Hematopoietic multipotent progenitor cell treated with erythropoietin and hydrocortisone succinate and interleukin-3 and kit ligand, for 17 days (in vitro differentiated cells): ENCODE measurements at regions not wholly inside any gene's neighbourhood (a gene's known extent, or its start where the extent isn't known, plus 50 kb on each side); places are given as distances from the start of the nearest gene placed in this dataset.

Source experiments
- DNase-seq: peaks from one replicate; pipeline ENCODE4 v3.0.0-alpha.2; 2015; ENCODE audit warnings: low spot score

DNA sequence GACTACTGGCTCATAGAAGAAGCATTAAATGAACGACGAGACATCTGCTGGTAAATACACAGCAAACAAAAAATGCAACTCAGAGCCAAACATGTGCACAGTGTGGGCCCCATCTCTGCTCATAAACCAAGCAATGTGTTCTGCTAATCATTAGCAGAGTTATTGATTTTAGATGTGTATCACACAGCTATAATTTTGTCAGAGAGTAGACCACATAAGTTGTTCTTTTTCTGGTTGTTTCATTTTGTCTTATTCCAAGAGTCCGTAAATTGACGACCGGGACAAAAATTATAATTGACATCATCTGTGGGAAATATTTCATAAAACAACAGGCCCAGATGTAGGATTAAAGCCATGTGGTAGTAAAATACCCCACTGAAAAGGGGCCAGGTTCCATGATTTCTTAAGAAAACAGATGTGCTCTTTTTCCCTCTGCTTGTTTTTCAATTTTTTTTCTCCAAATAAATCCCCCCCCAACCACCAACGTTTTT is 423.6 kb downstream of the HAO1 start:
- DNase-seq: no peak

DNA sequence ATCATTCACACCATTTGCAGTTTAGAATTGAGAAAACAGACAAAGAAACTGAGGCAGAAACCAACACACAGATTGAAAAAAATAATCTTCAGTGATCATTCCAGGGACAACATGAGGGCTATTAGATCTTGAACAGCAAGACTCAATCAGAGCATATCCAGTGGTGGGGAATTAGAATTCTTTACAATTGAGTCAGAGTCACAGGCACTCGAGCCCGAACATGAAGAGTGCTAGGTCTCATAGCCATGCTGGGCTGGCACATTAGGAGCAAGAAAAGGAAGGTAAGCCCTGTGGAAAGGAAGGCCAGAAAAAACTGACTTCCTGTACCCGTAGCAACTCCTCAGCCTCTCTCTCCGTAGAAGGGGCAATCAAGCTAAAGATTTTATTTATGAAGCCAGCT is 419.9 kb downstream of the HAO1 start:
- DNase-seq: no peak

DNA sequence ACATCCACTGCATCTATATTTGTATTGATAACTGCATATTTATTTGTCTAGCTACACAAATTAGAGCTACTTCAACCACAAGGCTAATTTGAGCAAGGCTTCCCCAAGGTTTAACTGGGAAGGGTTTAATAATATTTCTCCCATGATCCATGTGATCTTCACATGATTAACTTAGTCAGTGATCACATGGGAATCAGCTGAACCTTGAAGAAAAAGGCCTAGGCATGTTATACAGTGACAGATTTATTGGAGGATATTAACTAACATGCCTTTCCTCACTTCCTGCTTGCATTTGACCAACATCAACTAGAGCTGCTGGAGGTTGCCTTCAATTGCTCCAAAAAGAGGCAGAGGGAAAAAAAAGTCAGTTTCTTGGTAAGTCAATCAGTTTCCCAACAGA is 417.0 kb downstream of the HAO1 start:
- DNase-seq: no peak

DNA sequence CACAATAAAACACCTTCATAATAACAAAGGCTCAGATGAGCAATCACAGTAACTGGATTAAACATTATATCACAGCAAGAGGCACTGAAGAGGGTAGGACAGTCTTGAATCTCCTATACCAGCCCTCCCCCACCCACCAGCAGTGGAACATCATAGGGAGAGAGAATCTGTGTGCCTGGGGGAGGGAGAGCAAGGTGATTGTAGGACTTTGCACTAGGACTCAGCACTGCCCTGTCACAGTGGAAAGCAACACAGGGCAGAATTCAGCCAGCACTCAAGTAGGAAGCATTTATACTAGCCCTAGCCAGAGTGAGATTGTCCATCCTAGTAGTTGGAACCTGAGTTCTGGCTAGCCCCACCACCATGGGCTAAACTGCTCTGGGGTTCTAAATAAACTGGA is 400.2 kb downstream of the HAO1 start:
- no peak for DNase-seq

DNA sequence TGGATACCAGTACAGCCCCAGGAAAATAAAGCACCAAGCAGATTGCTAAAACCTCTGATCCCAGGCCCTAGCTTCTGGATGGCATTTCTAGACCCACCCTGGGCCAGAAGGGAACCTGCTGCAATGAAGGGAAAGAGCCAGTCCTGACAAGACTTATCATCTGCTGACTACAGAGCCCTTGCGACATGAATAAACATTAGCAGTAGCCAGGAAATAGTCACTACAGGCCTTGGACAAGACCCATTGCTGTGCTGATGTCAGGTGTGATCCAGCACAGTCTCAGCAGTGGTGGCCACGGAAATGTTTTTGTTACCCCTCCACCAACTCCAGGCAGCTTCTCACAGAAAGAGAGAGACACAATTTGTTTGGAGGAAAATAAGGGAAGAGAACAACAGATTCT is 399.3 kb downstream of the HAO1 start:
- no peak for DNase-seq

DNA sequence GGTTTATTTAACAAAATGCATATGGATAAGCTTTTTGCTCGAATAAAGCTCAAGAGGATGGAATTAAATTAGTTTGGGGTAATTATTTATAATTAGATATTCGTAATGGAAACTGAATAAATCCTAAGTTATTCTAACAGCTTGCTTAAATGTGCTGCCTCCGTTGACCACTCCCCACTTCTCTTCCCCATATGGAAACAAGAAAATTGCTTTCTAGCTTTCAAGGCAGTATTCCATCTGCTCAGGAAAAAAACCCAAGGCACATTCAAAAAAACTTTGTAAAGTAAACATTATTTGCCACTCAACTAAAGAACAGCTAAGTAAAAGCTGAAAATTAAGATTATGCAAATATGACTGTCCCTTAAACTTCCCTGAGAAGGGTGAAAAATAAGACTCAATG is 369.2 kb downstream of the HAO1 start:
- DNase-seq: no peak

DNA sequence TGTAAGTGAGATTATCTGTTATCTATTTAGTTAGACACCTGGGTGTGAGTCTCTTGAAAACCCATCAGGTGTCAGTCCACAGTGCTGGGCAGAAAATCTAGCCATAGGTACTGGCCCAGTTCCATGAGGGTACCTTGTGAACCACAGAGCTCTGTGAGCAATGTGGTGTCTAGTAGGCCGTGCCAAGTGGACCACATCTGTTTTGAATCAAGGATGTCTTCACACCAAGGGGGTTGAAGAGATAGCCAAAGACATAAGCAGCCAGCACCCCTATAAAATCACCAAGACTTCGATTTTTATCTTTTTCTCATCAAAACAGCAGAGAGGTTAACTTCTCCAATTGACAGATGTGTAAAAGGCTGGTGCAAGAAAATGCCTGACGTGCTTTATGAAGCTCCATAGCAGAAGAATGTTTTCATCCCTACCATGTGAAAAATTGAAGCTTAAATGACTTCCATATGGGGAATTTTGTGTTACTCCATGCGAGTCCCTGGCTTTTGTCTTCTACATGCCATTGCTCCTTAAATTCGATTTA is 368.7 kb downstream of the HAO1 start:
- no peak for DNase-seq

DNA sequence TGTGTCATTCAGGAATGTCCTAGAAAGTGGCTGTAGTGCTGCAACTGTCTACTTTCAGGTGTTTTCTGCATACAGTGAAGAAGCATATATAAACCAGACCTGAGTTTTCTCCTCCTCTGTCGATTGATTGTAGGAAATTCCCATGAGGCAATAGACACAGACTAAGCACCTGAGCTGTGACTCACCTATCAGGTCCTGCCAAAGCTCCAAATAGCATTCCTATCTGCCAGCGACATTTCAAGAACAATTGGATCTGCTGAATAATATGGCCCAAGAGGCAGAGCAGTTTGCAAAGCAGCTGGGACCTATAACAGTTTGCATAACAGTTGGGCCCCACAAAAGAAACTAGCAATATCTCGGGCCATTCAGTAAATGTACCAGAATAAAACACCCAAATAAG is 360.4 kb downstream of the HAO1 start:
- DNase-seq: no peak

DNA sequence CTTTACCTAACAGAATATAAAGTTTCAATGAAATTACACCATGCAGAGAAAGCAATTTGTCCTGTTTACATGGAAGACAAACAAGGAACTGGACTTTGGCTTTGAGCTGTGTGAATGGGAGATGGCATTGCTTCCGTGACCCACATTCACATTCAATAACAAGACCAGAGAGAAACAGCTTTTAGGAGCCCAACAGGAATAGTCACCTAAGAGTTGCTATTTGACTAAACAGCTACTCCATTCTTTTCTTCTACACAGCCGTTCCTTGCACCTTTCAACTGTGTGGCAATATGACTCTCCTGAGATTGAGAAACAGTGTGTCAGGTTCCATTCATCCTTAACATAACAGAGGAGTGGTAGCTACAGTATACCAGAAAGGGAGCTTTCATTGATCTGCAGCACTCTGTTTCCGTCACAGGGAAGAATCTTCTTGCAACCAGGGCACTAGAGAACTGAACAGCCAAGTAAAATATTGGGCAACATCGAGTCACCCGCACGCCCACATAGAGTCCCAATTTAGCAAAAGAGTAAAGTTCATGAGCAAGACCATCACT is 355.1 kb downstream of the HAO1 start:
- no peak for DNase-seq

DNA sequence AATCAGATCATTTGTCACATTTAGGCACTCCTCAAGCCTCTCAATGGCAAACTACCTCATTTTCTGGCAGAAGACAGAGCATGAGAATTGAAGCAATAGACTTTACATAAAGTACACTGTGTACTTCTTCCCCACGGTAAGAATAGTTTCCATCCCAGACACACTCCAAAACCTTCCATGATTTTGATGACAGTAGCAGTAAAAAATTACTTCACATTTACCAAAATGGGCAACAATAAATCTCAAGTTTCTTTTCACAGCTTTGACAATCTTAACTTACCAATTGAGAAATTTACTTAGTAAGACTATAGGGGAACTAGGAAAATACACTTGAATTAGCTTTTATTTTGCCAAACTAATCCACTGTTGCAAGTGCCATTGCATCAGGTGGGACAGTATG is 353.8 kb downstream of the HAO1 start:
- no peak for DNase-seq

DNA sequence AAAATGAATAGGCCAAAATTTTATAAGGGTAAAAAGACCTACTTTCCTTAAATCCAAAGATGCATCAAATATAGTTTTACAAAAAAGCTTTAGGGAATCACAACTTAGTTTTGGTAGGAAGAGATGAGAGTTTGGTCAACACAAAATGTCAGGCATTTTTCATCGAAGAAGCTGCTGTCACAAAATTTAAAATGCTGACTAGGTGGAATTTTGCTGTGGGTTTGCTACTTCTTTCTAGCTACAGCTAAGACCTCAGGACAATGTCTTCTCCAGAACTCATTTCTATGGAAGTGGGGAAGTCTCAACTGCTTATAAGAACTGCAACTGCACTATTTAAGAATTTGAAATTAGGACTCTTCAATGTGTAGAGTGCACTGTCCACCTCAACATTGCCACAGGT is 351.1 kb downstream of the HAO1 start:
- no peak for DNase-seq

DNA sequence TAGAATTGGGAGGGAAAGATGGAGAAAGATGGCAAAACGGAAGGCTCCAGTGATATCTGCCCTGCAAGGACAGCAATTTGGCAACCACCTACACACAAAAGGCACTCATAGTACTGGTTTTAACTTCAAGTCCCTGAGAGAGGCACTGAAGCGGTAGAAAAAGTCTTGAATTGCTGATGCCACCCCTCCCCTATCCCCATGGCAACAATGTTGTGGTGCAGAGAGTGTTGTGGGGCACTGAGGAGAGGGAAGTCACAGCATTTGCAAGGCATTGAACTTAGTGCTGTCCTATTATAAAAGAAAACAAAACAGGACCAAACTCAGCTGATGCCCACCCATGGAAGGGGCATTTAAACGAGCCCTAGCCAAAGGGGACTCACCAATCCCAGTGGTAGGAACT is 343.7 kb downstream of the HAO1 start:
- DNase-seq: no peak

DNA sequence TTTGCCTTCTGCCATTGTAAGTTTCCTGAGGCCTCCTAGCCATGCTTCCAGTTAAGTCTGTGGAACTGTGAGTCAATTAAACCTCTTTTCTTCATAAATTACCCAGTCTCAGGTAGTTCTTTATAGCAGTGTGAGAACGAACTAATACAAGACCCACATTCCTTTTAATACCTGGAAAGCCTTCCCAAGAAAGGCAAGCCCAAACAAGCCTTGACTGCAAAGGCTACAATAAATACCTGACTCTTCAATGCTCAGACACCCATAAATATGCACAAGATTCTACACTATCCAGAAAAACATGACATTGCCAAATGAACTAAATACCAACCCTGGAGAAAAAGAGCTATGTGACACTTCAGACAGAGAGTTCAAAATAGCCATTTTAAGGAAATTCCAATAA is 338.8 kb downstream of the HAO1 start:
- no peak for DNase-seq

DNA sequence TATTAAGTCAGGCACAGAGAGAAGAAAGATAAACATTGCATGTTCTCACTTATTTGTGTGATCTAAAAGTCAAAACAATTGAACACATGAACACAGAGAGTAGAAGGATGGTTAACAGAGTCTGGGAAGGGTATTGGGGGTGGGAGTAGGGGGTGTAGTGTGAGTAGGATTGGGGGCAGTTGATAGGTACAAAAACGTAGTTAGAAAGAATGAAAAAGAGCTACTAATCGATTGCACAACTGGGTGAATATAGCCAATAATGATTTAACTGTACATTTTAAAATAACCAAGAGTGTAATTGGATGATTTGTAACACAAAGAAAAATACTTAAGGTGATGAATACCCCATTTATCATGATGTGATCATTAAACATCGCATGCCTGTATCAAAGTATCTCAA is 333.3 kb downstream of the HAO1 start:
- no peak for DNase-seq

DNA sequence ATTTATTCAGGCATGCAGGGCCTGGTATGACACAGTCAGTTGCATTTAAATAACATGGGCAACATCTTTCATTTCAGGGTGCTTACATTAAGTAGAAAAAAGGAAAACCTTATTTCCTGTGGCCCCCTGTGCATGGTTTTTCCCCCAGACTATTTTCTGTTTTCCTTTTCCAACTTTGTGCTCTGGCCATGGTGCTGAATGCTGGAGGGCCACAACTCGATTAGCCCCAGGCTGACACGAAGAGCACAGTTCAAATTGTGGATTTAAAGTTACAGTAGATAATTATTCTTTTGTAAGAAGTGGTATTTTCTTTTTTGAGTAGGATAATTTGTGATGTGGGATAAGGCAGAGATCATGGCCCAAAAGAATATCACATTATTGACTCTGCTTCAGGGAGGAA is 332.0 kb downstream of the HAO1 start:
- no peak for DNase-seq

DNA sequence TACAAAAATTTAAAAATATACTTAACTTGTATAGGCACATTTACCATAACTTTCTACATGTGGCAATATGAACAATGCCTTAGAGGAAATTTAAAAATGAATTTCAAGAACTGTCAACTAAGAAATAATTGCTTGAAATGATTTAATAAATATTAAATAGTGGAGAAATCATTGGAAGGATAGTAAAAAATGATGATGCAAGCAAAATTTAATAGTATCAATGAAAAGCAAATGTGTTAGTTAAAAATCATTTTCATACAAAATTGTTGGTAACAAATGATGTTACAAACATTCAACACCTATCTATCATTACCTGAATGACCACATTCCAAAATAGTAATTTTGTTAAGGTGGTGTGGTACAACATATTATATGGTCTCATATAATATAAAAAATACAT is 331.0 kb downstream of the HAO1 start:
- DNase-seq: no peak

DNA sequence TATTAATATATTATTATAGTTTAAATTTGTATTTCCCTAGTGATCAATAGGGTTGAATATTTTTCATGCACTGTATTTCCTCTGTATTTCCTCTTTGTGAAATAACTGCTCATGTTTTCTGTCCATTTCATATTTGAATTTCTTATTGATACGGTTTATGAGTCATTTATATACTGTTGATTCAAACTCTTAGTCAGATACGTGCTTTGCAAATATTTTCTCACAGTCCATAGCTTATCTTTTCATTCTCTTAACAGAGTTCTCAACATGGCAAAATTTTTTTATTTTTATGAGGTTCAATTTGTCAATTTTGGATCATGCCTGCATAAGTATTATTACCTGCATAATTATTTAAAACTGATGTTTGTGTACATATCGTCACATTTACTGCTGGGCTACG is 329.6 kb downstream of the HAO1 start:
- DNase-seq: no peak

DNA sequence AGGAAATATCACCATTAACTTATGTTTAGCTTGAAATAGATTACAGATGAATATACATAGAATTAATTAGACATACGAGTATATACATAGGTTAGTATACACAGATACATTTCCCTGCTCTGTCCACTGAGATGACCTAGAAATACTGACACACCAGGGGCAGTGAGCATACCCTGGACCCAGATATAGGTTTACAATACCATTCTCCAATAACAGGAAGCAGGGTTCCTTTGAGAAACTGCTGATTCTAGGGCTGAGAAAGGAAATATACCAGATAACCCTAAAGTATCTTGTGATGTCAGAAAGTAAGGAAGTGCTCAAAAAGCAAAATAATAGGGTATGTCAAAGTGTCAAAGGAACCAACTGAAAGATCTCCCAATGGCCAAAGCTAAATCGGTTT is 322.5 kb downstream of the HAO1 start:
- no peak for DNase-seq

DNA sequence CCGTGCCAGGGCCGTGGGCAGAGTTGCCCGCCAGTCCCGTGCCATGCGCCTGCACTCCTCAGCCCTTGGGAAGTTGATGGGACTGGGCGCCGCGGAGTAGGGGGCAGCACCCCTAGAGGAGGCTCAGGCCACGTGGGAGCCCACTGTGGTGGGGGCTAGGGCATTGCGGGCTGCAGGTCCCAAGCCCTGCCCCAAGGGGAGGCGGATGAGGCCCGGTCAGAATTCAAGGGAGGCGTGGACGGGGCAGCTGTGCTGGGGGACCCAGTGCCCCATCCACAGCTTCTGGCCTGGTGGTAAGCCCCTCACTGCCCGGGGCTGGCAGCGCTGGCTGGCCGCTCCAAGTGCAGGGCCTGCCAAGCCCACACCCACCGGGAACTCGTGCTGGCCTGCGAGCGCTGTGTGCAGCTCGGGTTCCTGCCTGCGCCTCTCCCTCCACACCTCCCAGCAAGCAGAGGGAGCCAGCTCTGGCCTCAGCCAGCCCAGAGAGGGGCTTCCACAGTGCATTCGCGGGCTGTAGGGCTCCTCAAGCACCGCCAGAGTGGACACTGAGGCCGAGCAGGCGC is 317.8 kb downstream of the HAO1 start:
- DNase-seq: no peak

DNA sequence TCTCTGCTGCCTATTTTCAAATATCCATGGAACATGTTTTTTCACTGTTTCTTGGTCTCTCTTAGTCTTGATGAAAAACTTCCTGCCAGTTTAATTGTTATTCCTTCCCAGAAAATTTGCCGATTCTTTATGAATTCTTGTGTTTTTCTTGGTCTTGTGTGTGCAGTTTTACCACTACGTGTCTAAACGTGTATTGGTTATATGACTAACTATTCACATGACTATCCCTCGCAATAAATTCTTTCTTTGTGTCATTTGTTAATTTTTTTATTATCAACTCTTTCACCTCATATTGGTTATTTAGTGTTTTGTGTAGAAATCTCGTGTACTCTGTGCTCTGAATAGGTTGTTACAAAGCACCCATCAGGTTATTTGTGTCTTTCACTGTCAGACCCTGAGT is 315.4 kb downstream of the HAO1 start:
- no peak for DNase-seq

DNA sequence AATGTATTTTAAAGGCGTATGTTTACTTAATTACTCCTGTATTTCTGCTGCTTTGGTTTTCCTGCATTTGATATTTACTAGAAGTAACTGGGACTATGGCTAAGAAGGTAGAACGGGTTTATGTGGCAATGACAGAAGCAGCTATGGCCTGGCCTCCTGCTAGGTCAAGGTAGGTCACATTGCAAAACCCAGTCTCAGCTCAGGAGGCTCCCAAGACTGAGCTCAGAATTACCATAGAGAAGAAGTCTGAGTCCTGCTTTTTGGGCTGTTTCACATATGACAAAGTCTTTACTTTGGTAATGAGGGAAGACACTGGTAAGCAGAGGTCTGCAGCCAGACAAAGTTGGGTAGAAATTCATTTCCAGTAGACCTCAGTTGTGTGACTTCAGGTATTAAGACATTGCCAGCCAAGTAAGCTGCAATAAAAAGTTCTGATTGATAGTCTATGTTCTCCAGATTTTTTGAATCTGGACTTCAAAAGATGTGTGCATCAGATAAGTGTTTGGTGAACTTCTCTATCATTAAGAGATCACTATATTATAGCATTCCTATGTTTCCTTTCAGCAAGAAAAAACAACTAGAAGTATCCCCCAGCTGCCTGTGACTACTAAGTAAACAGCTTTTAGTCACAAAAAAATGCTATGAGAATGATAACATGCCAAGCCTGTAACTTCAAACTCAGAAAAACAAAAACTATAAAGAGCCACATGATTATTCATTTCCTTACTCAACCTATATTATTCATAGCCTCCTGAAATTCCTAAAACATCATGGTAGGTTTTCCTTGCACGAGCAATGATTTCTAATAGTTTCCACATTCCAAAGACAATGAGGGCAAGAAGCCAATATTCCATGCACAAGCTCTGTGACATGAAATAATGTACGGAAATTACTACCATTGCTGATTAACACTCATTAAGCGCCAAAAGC is 312.3 kb downstream of the HAO1 start:
- DNase-seq: no peak

DNA sequence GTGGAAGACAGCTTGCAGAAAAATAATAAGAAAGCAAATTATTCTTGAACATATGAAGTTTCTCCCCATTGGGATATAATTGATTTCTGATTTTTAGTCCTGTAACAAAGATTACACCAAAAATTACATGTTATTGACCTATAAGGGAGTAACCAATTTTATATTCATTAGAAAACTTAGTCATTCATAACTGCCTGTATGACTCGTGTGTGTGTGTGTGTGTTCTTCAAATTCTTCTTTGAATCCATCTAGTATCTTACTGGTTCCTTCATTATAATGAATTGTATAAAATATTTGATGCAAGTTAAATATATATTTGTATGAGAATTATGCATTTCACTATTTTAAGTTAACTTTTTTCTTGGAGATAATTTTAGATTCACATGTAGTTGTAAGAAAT is 310.4 kb downstream of the HAO1 start:
- no peak for DNase-seq

DNA sequence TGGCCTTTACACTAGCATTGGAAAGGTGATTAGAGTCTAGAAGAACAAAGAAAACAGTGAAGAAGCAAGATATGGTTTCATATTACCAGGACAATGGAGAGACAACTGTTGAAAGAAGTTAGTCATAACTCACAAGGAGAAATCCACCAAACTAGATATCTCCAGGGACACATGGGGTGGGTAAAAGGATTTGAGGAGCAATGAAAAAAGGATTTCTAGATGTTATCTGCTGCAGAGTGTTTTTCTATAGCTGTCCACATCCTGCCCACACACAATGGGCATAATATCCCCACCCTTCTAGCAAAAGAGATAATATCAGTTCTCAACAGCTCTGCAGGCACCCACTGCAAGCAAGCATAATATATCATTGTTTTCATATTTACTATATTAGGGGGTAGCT is 303.1 kb downstream of the HAO1 start:
- DNase-seq: no peak
